ENCODE measurements at regions not wholly inside any gene's neighbourhood (a gene's known extent, or its start where the extent isn't known, plus 50 kb on each side); places are given as distances from the start of the nearest gene placed in this dataset.

DNA sequence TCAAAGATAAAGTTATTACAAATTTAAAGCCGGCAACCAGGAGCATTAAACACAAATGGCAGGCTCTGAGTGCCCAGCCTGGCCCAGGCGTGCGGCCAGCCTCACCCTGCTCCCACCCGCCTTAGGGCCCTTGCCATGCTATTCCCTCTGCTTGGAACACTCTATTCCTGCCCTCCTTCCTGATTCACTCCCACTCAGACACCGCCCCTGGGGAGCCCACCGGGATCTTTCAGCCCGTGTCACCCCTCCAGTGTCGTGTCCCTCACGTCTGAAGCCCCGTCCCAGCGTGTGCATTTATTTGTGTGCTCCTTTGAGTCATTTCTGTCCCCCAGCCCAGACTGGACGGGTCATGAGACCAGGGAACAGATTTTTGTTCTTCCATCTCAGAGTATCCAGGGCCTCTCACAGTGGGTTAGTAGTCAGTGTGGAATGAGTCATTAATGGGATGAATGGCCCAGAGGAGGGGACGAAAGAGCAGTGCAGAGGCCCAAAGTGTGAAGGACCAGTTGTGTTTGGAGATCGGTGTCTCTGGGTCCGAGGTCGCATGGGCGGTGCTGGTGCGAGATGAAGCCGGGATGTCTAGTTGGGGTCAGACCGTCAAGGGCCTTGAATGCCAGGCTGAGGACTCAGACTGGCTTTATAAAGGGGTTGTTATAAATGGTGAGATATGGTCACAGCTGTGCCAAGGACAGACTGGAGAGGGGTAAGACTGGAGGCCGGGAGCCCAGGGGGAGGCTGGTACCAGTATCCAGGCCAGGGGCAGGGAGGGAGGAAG is 58.9 kb upstream of the SLC6A6 start:
- no peak for TF ChIP-seq POLR2AphosphoS5 (IDR thresholded peaks at IDR 0.05; ENCODE audit: borderline replicate concordance, low read depth, low read length)
- no peak for TF ChIP-seq EZH2 (IDR thresholded peaks at IDR 0.05)
- TF ChIP-seq FOXP2 (optimal IDR thresholded peaks at IDR 0.05; ENCODE audit: control extremely low read depth, extremely low read length, insufficient read depth): no peak

Measured in SK-N-MC (cell line).